HS-27A (cell line): ENCODE measurements at regions not wholly inside any gene's neighbourhood (a gene's known extent, or its start where the extent isn't known, plus 50 kb on each side); places are given as distances from the start of the nearest gene placed in this dataset.
"Not testable (repeated sequence)": the region's sequence is repeated elsewhere in the genome, so short reads cannot be mapped to it uniquely, and the experiment has no call there.

ENCODE experiments used
- DNase-seq: peaks from one replicate; pipeline ENCODE4 v3.0.0-alpha.2; 2012; ENCODE audit warnings: low read depth, missing footprints

GRCh38 chr14:53857625-53858344, 98.8 kb downstream of the BMP4 start:
- no peak for DNase-seq

GRCh38 chr14:53855574-53855973, 101.1 kb downstream of the BMP4 start:
- no peak for DNase-seq

GRCh38 chr14:53855127-53855526, 101.5 kb downstream of the BMP4 start:
- no peak for DNase-seq

GRCh38 chr14:53851394-53852090, 105.1 kb downstream of the BMP4 start:
- no peak for DNase-seq

GRCh38 chr14:53850714-53851296, 105.8 kb downstream of the BMP4 start:
- DNase-seq, result peak; percentile 55

GRCh38 chr14:53849549-53849948, 107.1 kb downstream of the BMP4 start:
- DNase-seq, result no peak

GRCh38 chr14:53848854-53849253, 107.8 kb downstream of the BMP4 start:
- no peak for DNase-seq

GRCh38 chr14:53847881-53848280, 108.7 kb downstream of the BMP4 start:
- no peak for DNase-seq

- no peak for DNase-seq
Measured at GRCh38 chr14:53847057-53847456, 109.6 kb downstream of the BMP4 start.

- DNase-seq, result no peak
Measured at GRCh38 chr14:53845813-53846693, 110.6 kb downstream of the BMP4 start.

GRCh38 chr14:53842938-53843337, 113.7 kb downstream of the BMP4 start:
- peak; percentile 64 for DNase-seq

GRCh38 chr14:53841109-53842099, 115.2 kb downstream of the BMP4 start:
- DNase-seq, result no peak

- no peak for DNase-seq
Measured at GRCh38 chr14:53840444-53840843, 116.2 kb downstream of the BMP4 start.

- DNase-seq, result no peak
Measured at GRCh38 chr14:53838374-53838773, 118.3 kb downstream of the BMP4 start.

GRCh38 chr14:53837656-53838055, 119.0 kb downstream of the BMP4 start:
- DNase-seq, result not testable (repeated sequence)

GRCh38 chr14:53836551-53836950, 120.1 kb downstream of the BMP4 start:
- no peak for DNase-seq

- no peak for DNase-seq
Measured at GRCh38 chr14:53828820-53829219, 127.8 kb downstream of the BMP4 start.

GRCh38 chr14:53824061-53824460, 132.6 kb downstream of the BMP4 start:
- no peak for DNase-seq

- DNase-seq, result no peak
Measured at GRCh38 chr14:53814392-53814791, 142.2 kb downstream of the BMP4 start.

- DNase-seq, result no peak
Measured at GRCh38 chr14:53810221-53810620, 146.4 kb downstream of the BMP4 start.

- DNase-seq, result no peak
Measured at GRCh38 chr14:53808042-53808441, 148.6 kb downstream of the BMP4 start.
